Colon (tissue), 2 donors: ENCODE measurements at regions not wholly inside any gene's neighbourhood (a gene's known extent, or its start where the extent isn't known, plus 50 kb on each side); places are given as distances from the start of the nearest gene placed in this dataset.
"Not testable (repeated sequence)": the region's sequence is repeated elsewhere in the genome, so short reads cannot be mapped to it uniquely, and the experiment has no call there.

ENCODE experiments used
- FAIRE-seq: peaks from 2 replicates; lab custom pipeline; 2012; peaks lifted over from hg19 to GRCh38; lab: Jason Lieb, UNC
- donor health status: control.
- donor health status: control.

GRCh38 chr6:156601152-156602065, 175.8 kb upstream of the ARID1B start:
- FAIRE-seq, result no peak

DNA sequence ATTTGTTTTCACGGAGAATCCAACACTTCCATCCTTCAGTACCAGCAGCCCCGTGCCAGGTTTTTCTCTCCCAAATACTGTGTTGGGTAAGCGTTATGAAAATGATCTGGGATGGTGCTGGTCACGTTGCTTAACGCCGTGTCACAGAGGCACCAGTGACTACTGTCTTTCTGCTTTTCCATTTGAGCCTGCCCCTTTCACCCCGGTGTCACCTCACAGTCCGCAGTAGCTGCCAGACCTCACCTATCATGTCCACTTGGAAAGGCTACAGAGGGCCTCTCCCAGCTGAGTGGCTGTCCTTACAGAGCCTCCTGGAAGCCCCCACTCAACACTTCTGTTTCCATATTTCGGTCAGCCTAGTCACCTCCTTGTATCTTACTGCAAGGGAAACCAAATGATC, 176.5 kb upstream of the ARID1B start:
- FAIRE-seq, result no peak

GRCh38 chr6:156599978-156600590, 177.1 kb upstream of the ARID1B start:
- no peak for FAIRE-seq

DNA sequence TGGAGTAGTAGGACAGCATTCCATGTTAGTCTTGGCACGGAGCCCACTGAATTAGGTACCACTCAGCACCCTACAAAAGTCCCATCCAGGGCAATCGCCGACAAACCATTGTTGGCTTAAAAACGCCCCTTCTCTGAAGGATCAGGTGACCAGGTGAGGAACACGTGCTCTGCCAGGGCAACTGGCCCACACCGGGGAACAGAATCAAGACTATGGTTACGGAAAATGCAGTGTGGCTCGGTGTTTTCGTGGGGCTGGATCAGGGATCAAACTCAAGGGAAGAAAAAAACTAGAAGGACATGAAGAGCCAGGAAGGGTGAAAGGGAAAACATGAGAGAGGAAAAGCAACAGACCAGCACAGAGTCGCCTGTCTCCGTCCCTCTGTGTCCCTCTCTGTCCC, 177.8 kb upstream of the ARID1B start:
- no peak for FAIRE-seq

- FAIRE-seq, result no peak
Observed at GRCh38 chr6:156598855-156599180, 178.4 kb upstream of the ARID1B start.

DNA sequence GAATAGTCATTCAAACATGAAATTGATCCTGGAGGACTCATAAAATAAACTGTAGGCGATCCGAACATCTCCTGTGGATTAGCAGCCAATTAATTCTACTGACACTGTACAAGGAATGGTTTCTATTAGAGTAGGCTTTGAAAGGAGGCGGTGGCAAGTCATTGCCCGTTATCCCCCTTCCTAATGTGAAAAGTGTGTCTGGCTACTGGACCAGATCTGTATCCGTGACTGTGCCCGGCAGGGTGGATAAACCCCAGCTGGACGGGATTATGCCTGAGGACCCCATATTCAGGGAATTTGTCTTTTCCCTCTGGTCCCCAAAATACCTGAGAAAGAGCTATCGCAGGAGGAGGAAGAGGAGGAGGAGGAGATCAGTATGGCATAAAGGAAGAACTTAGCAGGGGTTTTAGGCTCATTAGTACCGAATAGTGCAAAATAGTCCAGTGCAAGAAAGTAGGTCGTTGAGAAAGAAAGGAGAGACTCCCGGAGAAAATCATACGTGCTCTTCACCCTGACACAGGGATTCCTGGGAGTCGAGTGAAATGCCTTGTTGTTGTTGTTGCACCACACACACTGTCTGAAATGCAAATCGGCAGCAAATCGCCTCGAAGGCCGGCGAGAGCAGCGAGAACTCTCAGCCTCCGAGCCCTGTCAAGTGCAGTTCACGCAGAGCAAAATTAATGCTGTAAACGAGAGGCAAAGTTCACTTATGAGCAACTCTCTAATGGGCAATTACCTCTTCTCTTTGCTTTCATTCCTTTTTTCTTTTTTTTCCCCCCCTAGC, 178.9 kb upstream of the ARID1B start:
- no peak for FAIRE-seq

- no peak for FAIRE-seq
Observed at GRCh38 chr6:156597095-156597494, 180.1 kb upstream of the ARID1B start.

DNA sequence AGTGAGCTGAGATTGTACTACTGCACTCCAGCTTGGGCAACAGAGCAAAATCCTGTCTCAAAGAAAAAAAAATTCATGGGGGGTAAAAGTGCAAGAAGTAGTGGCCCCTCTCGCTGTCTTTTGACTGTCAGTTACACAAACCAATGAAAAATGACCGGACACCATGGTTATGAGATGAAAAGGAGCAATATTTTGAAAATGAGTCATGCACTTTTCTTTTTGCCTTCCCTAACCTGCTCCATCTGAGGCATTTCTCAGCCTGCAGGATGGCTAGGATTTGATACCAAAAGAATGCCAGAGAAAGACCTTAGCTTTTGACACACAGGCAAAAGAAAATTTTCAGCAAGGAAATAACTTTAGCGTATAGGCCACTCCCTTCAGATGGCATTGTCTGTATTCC, 181.7 kb upstream of the ARID1B start:
- FAIRE-seq, result no peak

DNA sequence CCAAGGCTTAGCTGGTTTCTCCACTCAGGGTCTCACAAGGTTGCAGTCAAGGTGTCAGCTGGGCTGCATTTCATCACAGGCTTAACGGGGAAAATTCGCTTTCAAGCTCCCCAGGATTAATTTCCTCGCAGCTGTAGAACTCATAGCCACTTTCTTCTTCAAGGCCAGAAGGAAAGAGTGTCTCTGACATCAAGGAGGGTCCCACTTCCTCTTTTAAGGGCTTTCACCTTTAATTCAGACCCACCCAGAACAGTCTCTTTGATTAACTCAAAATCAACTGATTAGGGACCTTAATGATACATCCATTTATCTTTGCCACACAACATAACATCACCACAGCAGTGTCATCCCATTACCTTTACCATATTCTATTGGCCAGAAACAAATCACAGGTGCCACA, 183.3 kb upstream of the ARID1B start:
- no peak for FAIRE-seq

DNA sequence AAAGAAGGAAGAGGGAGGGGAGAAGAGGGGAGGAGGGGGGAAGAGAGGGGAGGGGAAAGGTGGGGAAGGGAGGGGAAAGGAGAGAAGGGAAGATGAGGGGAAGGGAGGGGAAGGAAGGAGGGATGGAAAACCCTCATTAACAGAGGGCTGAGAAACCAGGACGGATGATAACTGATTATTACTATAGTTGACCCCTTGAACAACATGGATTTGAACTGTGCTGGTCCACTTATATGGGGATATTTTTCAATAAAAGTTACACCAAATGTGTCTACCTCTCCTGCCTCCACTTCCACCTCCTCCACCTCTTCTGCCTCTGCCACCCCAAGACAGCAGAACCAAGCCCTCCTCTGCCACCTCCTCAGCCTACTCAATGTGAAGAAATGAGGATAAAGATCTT, 184.1 kb upstream of the ARID1B start:
- no peak for FAIRE-seq

DNA sequence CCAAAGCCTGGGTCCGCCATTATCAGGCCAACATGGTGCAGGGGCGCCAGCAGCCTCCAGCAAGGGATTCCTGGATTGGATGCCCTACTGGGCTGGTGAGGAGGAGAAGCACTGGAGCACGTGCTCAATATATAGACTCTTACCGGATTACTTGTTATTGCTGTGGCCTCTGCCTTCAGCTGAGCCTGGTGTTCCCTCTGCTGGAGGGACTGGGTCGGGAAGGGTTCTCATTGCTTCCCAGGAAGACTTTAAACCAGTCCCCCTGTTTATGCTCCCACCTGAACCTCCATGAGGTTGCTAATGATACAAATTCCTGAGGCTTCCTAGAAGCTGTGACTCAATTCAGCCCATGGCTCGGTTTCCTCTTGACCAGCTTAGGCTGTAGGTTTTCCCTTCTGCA, 186.7 kb upstream of the ARID1B start:
- FAIRE-seq, result no peak

DNA sequence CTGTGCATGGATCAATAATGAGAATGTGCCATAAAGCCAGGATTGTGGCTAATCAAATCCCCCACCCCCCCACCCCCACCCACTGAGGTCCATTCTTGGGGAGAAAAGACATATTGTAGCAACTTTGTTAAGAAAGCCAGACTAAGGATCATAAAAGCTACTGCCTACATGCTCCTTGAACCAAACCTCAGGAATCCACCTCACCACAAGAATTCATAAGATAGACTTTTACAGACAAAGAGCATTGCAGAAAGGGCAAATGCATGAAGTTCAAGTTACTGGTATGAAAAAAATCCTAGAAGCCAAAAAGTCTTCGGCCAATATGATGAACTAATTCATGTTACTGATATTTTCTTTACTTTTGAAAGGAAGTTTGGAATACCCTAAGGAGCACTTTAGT, 187.9 kb upstream of the ARID1B start:
- no peak for FAIRE-seq

DNA sequence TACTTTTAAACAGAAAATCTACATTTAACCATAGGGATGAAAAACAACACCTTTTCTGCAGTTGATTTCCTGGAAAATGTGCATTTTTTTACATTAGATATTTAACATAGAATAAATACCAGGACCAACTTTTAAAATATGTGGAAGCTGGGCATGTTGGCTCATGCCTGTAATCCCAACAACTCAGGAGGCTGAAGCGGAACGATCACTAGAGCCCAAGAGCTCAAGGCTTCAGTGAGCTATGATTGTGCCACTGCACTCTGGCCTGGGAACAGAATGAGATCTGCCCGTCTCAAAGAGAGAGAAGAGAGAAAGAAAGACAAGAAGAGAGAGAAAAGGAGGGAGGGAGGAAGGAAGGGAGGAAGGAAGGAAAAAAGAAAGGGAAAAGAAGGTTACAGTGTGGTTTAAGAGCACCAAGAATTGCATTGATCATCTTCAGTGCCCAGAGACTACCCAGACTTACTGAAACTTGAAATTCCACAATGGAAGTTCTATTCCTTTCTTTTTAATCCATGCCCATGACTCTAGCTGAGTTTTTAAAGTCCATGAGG, 189.4 kb upstream of the ARID1B start:
- no peak for FAIRE-seq

GRCh38 chr6:156587071-156587470, 190.1 kb upstream of the ARID1B start:
- no peak for FAIRE-seq

- no peak for FAIRE-seq
Observed at GRCh38 chr6:156585859-156586258, 191.3 kb upstream of the ARID1B start.

GRCh38 chr6:156584121-156584520, 193.1 kb upstream of the ARID1B start:
- FAIRE-seq, result not testable (repeated sequence)

- no peak for FAIRE-seq
Observed at GRCh38 chr6:156583083-156583482, 194.1 kb upstream of the ARID1B start.

DNA sequence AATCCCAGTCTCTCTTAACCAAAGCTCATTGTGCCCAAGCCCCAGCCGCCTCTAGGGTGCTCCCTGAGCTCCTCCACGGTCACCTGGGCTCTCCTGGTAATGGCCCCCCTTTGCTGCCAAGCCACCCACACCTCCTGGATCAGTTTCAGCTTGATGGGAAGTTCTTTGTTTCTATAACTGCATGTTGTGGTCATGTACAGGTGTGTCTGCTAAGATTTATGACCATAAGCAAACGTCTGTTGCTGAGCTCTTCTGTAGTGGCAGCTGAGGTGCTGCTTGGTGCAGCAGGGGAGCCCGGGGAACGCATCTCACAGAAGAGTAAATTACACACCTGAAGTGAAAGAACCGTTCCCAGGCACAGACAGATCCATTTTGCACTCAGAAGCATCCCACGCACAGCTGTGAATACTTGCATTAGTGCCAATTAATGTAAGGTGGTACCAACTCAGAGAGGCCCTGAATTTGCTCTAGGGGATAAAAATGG, 194.6 kb upstream of the ARID1B start:
- FAIRE-seq, result no peak

DNA sequence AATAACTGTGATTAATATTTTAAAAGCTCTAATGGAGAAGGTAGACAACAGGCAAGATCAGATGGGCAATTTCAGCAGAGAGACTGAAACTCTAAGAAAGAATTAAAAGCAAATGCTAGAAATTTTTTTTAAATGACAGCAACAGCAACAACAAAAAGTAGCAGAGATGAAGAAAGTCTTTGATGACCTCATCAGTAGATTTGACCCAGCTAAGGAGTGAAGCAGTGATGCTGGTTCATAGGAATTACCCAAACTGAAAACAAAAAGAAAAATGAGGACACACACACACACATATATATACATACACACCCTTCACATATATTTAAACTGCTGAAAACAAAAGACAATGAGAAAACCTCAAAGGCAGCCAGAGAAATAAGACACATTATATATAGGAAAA, 197.6 kb upstream of the ARID1B start:
- no peak for FAIRE-seq

DNA sequence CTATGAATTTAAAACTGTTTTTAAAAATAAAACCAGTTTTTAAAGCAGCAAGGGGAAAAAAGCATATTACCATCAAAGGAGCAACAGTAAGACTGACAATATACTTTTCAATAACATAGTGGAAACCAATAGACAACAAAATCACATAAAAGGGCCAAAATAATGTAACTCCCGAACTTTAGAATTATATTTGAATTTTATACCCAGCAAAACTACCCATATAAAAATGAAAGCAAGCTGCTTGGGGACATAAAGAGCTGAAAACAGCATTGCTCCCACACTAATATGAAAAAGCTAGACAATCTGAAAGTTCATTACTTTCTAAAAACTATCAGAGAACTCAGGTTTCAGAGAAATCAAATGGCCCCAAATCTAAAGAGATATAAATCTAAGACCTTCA, 199.4 kb upstream of the ARID1B start:
- no peak for FAIRE-seq

DNA sequence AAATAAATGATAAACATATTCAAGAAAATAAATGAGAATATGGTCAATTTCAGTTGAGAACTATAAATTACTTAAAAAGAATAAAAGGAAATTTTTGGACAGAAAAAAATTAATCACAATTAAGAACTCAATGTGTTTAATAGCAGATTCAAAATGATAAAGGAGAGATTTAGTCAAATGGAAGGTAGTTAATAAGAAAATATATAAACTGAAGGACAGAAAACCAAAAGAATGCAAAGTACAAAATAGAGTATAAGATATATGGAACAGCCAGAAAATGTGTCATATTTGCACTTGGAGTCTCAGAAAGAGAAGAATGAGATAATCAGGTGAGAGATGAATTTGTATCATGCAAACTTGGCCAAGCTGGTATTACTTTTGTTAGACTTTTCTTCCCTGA, 201.8 kb upstream of the ARID1B start:
- FAIRE-seq, result peak; percentile 64

DNA sequence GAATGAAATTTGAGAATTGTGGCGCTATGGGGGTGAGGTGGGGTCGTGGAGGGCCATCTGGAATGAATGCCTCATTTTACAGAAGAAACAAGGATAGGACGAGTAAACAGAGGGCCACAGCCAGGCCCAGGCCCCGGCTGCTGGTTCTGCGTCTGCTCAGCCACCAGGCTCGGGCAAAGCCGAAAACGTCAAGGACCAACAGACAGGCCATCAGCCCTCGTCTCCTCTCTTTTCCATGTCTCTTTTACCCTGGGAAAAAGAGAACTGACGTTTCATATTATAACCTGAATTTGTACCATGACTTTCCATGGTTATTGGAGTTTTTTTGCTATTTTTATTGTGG, 212.4 kb upstream of the ARID1B start:
- no peak for FAIRE-seq
